Activated CD8-positive, alpha-beta memory T cell treated with anti-CD3 and anti-CD28 coated beads for 36 hours (primary cell): ENCODE measurements at regions not wholly inside any gene's neighbourhood (a gene's known extent, or its start where the extent isn't known, plus 50 kb on each side); places are given as distances from the start of the nearest gene placed in this dataset.

ENCODE experiments used
- CTCF ChIA-PET: fragments of 350-600 bp; sonication (Branson Sonifier 250); formaldehyde crosslinking; loops from one replicate; lab custom pipeline; 2021; ENCODE audit warnings: antibody characterized with exemption; lab: Charles Lee
- POLR2A ChIA-PET: fragments of 350-600 bp; sonication (Branson Sonifier 250); formaldehyde crosslinking; loops from one replicate; lab custom pipeline; 2021; ENCODE audit warnings: antibody characterized with exemption; lab: Charles Lee

- ChIA-PET CTCF (interaction anchor here (0.7 kb wide), 1 partner anchor 382 kb away, joined by 4 read pairs; no protein-coding TSS in a partner anchor), POLR2A (no interaction called here)
Measured at GRCh38 chr12:76234741-76235140, 113.5 kb downstream of the BBS10 start.

GRCh38 chr12:76232013-76232412 lies 116.2 kb downstream of the BBS10 start:
- ChIA-PET CTCF (no interaction called here), POLR2A (no interaction called here)

GRCh38 chr12:76226956-76227355 lies 121.3 kb downstream of the BBS10 start:
- ChIA-PET POLR2A (no interaction called here), CTCF (no interaction called here)

- POLR2A ChIA-PET: no interaction called here
- CTCF ChIA-PET: no interaction called here
Measured at GRCh38 chr12:76226397-76226796, 121.8 kb downstream of the BBS10 start.

GRCh38 chr12:76223869-76224268 lies 124.3 kb downstream of the BBS10 start:
- ChIA-PET CTCF (no interaction called here), POLR2A (no interaction called here)

GRCh38 chr12:76220980-76221379 lies 127.2 kb downstream of the BBS10 start:
- ChIA-PET POLR2A (no interaction called here), CTCF (no interaction called here)

GRCh38 chr12:76219806-76220205 lies 128.4 kb downstream of the BBS10 start:
- POLR2A ChIA-PET: no interaction called here
- CTCF ChIA-PET: no interaction called here

- ChIA-PET CTCF (no interaction called here), POLR2A (no interaction called here)
Measured at GRCh38 chr12:76216585-76217472, 131.4 kb downstream of the BBS10 start.

- ChIA-PET CTCF (interaction anchor here (1.4 kb wide), 1 partner anchor 11 kb away, joined by 3 read pairs; no protein-coding TSS in a partner anchor), POLR2A (no interaction called here)
Measured at GRCh38 chr12:76208129-76208528, 123.6 kb upstream of the NAP1L1 start.

- CTCF ChIA-PET: no interaction called here
- POLR2A ChIA-PET: no interaction called here
Measured at GRCh38 chr12:76206677-76207072, 122.2 kb upstream of the NAP1L1 start.

- POLR2A ChIA-PET: no interaction called here
Measured at GRCh38 chr12:76206039-76206676, 121.7 kb upstream of the NAP1L1 start.

GRCh38 chr12:76202621-76203020 lies 118.1 kb upstream of the NAP1L1 start:
- ChIA-PET CTCF (no interaction called here), POLR2A (no interaction called here)

More at GRCh38 chr12:76206039-76206676, 121.7 kb upstream of the NAP1L1 start:
- CTCF ChIA-PET: no interaction called here

- POLR2A ChIA-PET: no interaction called here
- CTCF ChIA-PET: no interaction called here
Measured at GRCh38 chr12:76201758-76202157, 117.3 kb upstream of the NAP1L1 start.

GRCh38 chr12:76201316-76201715 lies 116.8 kb upstream of the NAP1L1 start:
- CTCF ChIA-PET: no interaction called here
- POLR2A ChIA-PET: no interaction called here

- ChIA-PET CTCF (no interaction called here), POLR2A (no interaction called here)
Measured at GRCh38 chr12:76199808-76200207, 115.3 kb upstream of the NAP1L1 start.

- ChIA-PET CTCF (no interaction called here), POLR2A (no interaction called here)
Measured at GRCh38 chr12:76198839-76199238, 114.4 kb upstream of the NAP1L1 start.

- ChIA-PET POLR2A (no interaction called here), CTCF (interaction anchor here (1.3 kb wide), 1 partner anchor 11 kb away, joined by 3 read pairs; no protein-coding TSS in a partner anchor)
Measured at GRCh38 chr12:76197283-76197682, 112.8 kb upstream of the NAP1L1 start.

- ChIA-PET CTCF (no interaction called here), POLR2A (no interaction called here)
Measured at GRCh38 chr12:76195920-76196319, 111.4 kb upstream of the NAP1L1 start.

- ChIA-PET CTCF (no interaction called here), POLR2A (no interaction called here)
Measured at GRCh38 chr12:76194724-76195123, 110.2 kb upstream of the NAP1L1 start.

GRCh38 chr12:76193961-76194360 lies 109.5 kb upstream of the NAP1L1 start:
- CTCF ChIA-PET: no interaction called here
- POLR2A ChIA-PET: no interaction called here

- CTCF ChIA-PET: no interaction called here
- POLR2A ChIA-PET: no interaction called here
Measured at GRCh38 chr12:76192416-76192815, 107.9 kb upstream of the NAP1L1 start.
